Right renal pelvis (tissue), 4 donors: ENCODE measurements at regions not wholly inside any gene's neighbourhood (a gene's known extent, or its start where the extent isn't known, plus 50 kb on each side); places are given as distances from the start of the nearest gene placed in this dataset.

Experiments used
- DNase-seq, 4 donors: peaks; one replicate each; pipeline ENCODE4 v3.0.0-alpha.2; 2013; ENCODE audit warnings: low read depth in 4 of 4, low spot score in 3 of 4, missing footprints in 1 of 4

DNA sequence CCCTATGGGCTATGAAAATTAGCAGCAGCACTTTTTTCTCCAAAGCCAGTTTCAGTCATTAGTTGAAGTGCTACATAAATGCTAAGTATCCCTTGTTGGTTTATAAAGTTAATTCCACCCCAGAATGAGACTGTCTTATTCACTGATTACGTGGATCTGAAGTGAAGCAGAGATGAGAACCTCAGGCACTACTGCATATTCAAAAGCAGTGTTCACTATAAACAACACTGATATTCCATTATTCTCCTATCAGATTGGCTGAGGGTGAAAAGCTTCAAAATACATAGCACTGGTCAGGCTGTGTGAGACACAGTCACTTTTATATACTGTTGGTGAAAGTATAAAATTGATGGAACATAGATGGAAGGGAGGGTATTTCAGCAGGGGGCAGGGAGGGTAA, 395.7 kb upstream of the RARB start:
- no peak for DNase-seq

DNA sequence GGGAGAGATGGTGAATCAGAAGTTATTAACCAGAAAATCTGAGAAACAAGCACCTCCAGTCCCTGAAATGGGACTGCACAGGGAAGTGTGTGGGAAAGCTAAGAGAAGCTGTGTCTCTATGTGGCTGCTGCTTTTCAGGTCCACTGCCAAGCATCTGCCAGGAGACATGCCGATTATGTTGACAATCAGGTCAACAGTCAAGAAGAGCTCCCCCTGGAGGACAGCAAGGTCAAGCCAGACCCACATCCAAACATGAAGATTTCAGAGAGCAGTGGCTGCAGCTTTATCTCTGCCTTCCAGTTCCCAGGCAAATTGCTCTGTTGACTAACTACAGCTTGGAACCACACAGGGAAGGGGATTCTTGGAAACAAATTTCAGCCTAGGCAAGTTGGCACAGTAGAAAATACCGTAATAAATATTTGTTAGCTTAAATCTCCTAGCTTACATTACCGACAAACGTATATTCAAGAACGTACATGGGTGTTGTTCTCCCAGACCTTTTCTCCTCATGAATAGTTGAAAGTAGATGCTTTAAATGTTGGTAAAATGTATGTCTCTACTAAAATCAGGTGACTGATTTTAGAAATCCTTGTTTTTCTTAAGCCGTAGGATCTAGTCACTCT, 394.5 kb upstream of the RARB start:
- no peak for DNase-seq

DNA sequence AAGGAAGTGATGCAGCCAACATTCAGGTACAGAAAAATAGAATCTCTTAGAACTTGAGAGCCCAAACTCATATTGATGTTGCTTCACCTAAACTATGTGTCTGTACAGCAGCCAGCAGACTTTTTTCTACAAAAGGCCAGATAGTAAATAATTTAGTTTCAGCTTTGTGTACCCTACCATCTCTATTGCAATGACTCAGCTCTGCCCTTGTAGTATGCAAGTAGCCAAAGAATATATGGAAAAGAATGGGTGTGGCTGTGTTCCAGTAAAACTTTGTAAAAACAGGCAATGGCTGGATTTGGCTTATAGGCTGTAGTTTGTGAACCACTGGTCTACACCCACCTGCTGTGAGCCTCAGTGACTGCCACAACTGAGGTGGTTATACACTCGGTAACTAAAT, 392.5 kb upstream of the RARB start:
- no peak for DNase-seq

DNA sequence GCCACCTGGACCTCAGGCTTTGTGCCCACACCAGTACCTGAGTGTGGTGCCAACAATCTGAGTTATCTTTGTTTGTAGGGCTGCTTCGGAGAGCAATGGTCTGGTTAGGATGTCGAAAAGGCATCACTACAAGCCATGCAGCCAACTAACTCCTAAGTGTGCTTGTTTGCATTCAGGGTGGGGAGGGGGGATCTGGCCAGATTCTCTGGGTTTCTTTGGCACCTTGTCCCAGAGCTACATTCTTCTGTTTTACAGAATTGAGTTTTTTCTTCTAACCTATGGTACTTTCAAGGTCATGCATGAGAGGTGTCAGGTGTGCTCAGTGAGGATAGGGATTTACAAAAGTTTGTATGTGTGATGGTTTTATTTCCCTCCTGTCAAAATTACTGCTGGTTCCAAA, 391.4 kb upstream of the RARB start:
- DNase-seq = no peak

DNA sequence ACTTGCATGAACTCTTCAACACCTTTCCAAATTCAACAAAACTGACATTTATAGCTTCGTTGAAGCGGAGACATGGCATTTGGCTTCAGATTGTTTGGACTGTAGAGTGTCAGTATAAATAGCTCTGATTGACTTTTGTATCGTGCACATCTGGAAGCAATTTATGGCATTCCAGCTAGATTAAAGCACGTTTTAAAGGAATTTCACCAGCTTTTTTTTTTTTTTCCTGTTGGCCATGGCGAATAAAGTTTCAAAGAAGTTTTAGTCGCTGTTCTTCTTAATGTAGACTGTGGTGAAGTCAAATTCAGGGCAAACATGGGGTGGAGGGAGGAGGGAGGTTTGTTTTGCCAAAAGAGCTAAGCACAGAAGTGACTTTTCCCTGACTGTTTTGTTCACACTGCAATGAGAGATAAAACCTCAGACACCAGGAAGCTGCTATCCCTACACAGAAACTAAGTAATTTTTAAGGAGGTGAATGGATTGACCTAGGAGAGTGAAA, 391.0 kb upstream of the RARB start:
- DNase-seq = peak in 3 of 4 donors; percentile 33 to 53 (median 51)

DNA sequence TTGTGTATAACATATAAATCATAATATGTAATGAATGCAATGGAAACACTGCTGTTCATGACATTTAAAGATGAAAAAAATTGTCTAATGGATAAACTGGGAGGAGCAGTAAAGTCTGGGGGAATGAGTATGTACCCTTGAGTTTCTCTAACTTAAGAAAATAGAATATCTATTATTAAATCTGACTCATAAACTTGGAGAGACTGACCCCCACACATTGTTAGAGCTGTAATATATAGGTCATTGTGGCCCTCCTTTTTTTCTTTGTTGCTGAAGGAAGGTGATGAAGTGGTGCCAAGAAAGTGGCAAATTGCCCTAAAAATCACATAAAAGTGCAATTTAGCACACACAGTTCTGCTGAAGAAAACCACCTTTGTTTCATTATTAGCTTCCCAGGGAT, 389.8 kb upstream of the RARB start:
- DNase-seq = no peak

DNA sequence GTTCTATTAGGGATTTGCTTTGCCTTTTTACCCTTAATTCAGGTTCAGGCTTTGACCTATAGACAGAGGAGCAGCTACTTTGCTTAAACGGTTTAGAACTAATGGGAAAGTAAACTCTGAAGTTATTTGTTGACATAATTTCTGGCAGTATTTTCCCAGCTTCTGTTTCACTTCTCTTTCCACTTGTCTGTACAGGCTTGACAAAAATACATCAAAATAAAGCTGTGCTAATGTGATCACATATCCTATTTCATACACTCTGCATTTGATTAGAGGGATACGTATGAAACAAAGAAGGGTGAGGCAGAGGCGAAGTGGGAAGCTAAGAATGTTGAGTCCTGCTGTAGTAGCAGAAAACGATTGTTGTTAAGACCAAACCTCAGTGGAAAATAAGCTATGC, 389.1 kb upstream of the RARB start:
- DNase-seq = no peak

DNA sequence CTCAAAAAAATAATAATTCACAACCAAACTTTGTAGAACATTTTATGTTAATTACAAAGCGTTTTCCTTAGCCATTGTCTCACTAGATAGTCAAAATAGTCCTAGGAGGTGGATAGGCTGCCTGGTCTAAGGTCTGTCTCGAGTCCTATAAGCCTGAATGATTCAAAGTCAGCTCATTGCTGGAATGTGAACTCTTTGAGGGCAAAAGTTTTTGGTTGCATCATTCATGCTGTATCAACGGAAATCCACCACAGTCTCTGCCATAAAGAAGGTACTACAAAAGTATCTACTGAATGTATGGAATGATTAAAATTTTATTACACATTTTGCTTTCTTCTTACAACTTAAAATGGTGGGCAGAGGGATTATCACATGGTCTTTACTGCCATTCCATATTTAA, 387.3 kb upstream of the RARB start:
- DNase-seq = no peak

DNA sequence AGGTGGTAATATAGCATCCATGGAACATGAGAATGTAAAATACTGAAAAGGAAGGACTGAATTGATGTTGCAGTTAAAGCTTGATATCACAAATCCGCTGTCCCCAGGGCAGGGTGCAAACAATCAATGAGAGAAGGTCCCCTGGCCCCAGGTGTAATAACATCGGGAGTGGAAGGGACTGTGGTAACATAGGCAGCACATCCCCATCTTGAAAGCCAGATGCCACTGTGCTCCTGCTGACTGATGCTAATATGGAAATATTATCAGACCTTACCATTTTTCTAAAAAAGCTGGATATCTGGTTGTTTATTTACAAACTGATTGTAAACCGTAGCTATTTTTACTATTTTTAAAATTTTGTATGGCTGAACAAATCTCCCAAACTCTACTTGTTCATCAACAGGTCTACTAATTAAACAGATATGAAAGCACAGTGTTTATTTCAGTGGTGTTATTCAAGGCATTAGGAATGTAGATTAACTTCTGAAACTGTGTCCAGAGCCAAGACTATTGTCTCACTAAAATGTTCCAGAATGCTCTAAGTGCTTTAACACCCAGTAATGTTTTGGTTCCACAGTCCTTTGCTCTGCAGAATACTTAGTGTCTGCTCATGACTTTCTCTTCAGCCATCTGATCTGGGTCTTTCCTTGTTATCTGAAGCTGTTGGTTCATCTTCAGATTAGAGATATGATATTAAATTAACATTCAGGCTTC, 386.0 kb upstream of the RARB start:
- no peak for DNase-seq

DNA sequence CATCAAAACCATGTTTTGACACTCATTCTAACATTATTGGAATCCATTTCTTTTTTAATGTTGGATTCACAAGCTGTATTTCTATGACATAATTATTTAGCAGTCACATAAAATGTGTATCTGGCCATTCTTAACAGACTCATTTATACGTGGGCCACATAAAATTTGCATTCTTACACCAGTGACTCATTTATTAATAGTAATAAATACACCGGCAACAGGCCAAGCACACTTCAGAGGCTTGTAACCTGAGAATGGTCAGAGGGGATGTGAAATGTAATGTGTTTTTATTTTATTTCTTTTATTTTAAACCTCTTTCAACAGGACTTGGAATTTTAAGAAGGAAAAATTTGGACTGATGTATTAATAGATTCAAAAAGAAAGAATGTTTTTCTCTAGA, 384.9 kb upstream of the RARB start:
- no peak for DNase-seq

DNA sequence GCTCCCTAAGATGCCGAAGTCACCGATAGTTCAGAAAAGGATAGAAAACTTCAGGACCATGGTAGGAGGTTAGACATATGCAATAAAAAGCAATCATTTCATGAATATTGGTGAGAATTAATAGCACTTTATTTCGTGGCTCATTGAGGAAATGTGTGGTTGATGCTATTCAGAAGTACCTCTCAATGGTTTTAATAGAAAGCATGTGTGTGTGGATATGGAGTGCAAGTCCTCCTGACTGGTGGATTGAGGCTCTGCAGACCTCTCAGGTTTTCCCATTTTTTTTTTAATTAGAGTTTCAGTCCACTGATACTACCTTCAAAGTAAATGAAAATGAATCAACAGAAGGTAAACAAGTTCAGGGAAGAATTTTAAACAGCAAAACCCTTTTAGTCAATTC, 384.3 kb upstream of the RARB start:
- DNase-seq = no peak

DNA sequence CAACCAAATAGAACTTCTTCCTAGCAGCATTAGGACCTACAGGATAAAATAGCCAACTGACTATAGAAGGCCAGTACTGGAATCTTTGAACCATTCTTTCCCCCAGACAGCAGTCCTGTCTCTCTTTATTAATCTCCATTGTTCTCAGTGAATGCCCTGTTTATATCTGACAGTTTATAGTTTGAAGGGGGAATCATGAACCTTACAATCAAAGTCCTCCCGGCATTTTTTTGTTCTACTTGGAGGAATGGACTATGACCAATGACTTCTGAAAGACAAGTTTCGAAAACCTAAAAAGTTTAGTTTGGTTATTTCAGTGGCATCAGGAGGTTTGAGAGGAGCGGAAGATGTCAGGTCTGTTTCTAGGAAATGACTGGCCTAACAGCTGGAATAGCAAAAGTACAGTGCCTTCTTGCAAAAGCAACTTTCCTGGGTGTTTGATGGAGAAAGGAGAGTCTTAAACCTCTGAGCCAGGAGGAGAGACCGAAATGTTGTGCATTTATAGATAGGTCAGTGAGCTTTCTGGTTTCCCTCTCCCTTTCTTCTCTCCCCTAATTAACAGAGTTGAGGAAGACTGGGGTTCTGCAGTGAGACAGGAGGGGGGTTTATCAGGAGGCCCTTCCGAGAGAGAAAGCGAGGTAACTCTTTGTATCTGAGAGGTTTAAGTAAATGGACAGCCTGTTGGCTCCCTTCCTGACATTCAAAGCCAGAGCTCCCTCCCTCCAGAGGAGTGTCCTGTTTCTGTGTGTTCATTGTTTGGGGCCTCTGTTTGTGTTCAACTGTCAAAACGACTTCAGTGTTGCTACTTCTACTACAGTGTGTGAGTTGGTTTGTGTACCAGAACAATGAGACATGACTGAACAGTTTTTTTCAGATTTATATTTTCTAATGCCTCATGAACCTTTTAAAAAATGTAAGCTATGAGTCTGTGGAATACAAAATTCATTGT, 383.0 kb upstream of the RARB start:
- no peak for DNase-seq

DNA sequence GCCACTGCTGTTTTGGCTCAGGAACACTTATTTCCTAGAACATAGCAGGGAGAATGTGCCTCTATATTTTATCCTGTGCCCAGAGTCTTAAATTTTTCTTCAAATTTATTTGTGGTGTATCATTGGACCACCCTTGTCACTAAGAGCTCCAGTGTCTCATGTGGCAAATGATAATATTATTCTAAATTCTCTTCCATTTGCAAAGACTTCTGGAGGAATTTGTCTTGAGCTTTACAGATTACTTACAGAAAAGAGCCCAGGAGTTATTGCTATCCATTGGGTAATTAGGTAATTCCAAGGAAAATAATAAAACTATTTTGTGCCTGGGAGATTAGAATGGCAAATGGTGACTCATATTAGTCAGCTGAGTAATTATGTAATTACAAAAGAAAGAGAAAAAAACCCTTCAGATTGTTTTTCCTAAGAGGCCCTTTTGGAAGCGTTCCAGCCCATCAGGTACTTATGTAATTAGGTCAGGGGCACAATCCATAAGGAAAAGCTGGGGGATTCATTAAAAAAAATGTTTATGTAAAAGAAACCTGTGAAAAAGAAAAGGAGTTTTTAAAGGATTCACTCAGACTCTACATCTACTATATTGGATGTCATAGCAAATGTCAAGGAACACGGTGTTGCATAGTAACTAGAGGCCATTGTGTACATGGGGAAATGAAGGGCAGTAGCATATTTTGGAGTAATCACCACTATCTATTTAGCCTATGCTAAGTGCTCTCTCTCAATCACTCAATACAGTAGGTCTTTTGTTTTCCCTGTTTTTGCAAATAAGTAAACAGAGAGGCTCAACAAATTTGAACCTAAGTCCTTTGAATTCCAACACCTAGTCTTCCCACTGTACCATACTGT, 380.9 kb upstream of the RARB start:
- no peak for DNase-seq

DNA sequence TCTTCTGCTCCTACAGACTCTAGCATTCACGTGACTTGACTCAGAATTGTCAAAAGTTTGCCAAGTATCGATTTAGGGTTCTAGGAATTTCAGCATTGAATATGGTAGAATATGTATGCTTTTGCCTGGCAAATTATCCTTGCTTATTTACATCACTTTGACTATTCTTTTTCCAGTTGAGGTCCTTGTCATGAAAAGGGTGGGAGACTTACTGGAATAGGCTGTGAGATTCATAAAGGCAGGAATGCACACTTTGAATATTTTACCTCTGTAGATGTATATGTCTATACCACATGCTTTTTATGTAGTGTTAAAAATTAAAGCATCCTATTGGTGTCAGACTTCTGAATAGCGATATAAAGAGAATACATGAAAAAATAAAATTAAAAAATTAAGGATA, 378.8 kb upstream of the RARB start:
- DNase-seq = no peak

DNA sequence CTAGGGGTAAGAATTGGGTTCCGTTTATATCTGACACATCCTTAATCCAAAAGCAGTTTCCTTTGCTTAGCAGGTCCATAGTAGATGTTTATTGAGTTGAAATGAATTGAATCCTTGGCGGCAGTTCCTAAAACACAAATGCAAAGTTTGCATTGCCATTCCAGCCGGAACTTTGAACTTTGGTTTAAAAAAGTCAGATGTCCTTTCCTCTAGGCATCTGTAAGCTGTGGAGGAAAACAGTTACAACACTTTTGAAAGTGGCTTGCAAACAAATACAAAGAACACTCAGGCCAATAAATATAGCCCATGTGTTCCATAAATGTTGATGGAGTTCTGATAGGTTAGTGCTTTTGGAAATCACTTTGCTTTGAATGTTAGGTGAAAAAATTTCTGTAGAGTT, 374.7 kb upstream of the RARB start:
- DNase-seq = no peak

DNA sequence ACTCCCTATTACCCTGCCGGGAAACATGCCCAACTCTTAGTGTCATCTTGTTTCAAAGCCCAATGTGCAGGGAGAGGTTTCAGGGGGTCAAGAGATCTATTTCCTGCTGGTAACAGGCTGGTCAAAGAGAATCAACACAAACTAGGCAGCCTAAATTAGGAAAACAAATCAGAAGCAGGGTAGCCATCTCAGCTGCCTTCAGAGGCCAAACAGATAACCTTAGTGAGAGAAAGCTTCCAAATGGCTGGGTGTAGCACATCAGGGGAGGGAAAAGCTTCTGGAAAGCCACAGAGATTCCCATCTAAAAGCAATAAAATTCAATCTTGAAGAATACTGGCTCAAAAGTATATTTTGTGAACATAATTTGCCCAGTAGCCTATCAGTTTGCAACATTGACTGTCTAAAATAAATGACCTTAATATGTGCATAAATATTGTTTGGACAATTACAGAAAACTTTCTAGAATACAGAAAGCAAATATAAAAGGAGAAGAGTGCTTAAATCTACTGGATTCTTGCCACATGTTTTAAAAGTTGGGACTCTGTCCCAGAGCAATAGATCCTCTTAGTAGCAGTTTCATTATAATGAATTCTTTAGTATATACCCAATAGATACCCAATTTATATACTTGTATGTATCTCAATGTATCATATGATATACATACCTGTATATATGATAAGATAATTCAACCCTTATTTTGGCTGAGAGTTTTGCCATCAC, 371.9 kb upstream of the RARB start:
- DNase-seq = no peak

DNA sequence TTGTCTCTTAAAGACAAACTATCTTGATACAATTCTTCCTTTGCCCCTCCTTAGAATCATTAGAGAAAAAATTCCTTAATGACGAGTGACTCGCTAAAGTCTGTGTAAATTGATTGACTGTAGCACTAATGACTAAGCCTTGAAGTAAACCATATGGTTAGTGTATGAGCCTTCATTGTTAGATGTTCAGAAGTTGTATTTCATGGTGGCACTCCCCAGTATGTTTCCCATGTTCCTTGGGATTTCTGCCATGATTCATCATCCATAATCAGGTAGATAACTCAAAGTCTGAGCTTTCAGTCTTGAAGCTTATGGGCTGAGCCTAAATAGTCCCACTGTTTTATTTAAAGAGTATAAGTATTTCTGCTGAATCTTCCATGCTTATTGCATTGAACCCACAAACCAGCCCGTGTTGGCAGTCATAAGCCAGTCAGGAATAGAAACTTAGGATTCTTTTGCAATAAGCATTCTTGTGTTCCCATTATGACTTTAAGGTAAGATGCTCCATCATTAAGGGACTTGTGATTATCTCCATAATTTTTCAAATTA, 371.2 kb upstream of the RARB start:
- DNase-seq = no peak

DNA sequence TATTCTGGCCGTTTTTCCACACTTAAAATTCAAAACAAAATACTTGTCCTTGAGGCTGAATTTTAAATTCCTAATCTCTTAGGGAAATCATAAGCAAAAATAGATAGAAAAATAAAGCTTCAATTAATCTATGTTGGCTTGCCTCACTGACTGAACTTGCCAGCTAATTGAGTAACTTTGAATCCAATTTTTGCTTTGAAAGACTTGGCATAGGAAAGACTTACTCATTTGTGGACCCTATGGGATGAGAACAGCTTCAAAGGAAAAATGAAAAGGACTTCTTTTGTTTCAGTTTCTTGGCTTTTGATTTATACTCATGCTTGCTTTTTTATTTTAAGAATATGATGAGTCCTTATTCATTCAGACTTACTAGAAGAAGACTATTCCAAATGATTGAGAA, 370.7 kb upstream of the RARB start:
- no peak for DNase-seq

DNA sequence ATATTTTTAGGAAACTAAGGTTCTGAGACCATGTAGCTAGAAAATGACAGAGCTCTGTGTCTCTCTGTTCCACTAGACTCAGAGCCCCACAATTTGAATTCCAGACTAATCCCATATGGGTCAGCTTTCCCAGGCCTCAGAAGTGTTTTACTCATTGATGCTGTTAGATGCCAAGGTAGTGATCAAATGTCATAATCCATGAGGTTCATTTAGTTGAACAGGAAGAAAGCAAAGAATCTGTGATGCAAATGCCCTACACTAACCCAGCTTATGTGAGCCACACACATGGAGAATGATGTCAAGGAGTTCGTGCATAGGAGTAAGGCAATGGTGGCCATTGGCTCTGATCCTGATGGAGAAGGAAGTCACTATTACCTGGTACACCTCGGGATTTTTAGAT, 363.4 kb upstream of the RARB start:
- no peak for DNase-seq

DNA sequence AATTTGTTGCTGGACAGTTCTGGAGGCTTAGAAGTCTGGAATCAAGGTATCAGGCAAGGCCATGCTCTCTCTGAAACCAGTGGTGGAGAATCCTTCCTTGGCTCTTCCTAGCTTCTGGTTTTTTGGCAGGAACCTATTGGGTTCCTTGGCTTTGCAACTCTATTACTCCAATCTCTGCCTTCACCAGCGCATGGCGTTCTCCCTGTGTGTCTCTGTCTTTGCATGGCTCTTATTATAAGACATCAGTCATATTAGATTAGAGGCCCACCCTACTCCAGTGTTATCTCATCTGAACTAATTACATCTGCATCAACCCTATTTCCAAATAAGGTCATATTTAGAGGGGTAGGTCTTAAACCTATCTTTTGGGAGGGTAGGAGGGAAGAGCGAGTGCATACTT, 358.1 kb upstream of the RARB start:
- DNase-seq = no peak
